Mucosa of gallbladder (tissue), 1 donor: ENCODE measurements at regions not wholly inside any gene's neighbourhood (a gene's known extent, or its start where the extent isn't known, plus 50 kb on each side); places are given as distances from the start of the nearest gene placed in this dataset.
A peak's percentile ranks its signal among the peaks of the same experiment; 100 is the strongest.

Experiments used
- DNase-seq: peaks from one replicate; pipeline ENCODE4 v3.0.0-alpha.2; 2020; ENCODE audit warnings: low spot score
- donor health status: DM: no; HTN: no; CAD: no.

DNA sequence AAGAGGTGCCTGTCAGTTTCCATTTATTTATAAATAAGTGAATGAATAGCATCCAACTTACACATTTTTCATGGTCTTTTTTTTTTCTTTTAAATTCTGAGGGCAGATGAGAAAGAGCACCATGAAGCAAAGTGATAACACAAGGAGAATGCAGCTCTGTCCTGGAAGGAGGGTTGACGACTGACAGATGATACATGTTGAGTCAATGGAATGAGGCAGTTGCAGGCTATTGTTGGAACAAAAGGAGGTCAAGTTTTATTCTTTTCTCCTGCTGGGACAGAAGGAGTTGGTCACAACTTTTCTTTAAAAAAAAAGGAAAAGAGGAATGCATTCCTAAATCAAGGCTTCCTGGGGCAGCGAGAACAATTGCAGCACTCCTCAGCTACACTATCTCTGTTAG, 119.9 kb upstream of the PLEKHG7 start:
- DNase-seq = no peak

- no peak for DNase-seq
Measured at GRCh38 chr12:92582475-92582874, 120.3 kb upstream of the PLEKHG7 start.

- no peak for DNase-seq
Measured at GRCh38 chr12:92581604-92582003, 121.2 kb upstream of the PLEKHG7 start.

DNA sequence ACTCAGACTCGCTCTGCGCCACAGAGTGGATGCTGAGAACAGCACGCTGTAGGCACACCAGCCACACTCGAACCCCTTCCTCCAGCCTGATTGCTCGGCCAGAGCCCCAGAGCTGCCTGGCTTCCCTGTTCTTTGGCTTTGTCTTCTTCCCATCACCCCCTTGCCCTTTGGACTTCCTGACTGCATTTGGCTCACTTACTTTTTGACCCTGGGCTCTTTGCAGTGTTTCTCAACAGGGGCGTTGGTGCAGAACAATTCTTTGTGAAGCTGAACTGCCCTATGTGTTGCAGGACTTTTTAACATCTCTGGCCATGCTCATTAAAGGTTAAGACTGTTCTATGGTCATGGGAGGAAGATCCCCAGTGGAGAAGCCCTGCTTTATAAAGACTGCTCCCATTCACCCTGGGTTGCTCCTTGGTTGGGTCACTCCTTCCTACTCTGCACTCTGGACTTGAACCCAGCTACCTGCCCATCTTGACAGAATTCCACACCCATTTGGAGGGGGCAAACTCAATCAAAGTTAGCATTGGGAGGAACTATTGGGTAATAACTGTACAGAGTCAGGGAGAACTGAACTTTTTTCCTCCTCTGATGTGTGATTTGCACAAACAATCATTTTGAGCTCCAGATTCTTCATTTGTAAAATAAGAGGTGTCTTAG, 127.7 kb upstream of the PLEKHG7 start:
- DNase-seq = peak; percentile 63

DNA sequence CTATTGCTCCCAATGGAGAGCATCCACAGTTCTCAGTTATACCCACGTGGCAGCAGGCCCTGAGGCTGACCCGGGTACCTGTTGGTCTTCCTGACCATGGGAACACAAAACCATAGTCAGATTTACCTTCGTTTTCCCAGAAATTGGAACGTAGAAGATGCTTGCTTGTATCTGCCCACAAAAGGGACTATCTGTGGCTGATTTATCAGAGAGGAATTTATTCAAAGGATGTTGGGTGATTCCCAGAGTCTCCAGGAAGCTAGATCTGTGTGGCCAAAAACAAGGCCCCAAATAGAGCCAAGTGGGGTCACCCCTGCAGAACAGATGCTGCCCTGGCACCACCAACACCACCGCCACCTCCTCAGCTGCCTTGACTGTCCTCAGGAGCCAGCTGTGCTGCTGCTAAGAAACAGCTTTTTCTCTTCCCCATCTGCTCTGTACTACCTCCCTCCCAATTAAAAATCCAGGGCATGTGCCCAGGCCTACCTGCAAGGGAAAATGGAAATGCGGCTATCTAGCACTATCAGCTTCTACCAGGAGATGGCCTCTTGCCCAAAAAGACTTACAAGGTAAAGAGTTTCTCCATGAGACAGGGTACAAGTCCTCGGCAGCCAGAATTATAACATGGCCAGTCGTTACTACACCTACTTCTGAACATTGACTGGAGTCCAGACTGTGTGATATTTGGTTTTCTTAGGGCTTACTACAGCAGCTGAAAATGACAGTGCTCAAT, 128.6 kb upstream of the PLEKHG7 start:
- DNase-seq = no peak

DNA sequence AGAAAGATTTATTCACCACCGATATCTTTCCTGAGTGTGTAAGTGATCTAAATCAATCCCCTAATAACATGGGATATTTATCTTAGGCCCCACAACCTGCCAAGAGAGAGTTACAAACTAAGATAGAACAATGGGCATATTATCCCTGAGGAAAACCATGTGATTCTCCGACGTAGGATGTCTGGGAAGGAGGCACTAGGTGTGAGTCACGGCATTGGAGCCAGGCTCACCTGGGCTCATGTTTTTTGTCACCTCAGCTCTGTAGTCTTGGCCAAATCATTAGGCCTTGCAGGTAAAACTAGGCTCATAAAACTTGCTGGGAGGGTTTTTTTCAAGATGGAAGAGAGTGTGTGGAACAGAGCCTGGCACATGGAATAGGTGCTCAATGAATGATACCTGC, 129.7 kb upstream of the PLEKHG7 start:
- DNase-seq = peak; percentile 65

- no peak for DNase-seq
Measured at GRCh38 chr12:92571844-92572543, 130.8 kb upstream of the PLEKHG7 start.

DNA sequence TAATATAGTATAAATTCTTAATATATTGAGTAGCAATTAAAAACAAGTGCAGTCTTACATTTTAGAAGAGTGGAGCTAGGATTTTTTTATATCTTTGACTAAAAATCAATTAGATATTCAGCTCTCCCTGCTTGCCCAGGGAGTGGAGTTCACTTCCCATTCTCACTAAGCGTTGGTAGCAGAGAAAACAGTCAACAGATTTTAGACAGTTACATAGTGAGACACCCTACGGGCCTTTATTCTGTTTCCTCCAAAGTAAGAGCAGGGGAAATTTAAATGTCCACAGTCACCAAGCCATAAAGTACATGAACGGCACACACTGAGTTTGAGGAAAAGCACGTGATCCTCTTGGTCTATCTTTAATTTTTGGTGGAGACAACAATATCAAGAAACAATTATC, 131.6 kb upstream of the PLEKHG7 start:
- no peak for DNase-seq

GRCh38 chr12:92570056-92570753, 132.6 kb upstream of the PLEKHG7 start:
- DNase-seq = peak; percentile 86

DNA sequence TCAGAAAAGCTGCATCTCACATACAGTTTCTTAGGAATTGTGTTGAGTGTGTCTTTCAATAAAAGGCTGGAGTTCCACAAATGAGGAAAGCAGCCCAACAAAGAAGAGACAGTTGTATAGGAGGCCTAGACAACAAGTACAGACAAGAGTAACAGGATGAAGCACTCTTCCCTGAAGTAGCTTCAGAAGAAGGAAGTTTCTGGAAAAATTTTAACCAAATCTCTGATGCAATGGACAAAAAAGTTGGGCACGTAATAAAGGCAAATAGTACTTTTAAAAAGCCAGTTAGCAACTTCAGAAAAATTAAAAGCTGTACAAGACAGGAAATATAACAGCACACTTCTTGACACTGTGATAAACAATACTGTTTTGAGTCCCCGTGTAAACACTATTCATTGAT, 134.1 kb upstream of the PLEKHG7 start:
- no peak for DNase-seq

- DNase-seq = no peak
Measured at GRCh38 chr12:92566448-92567019, 136.3 kb upstream of the PLEKHG7 start.

DNA sequence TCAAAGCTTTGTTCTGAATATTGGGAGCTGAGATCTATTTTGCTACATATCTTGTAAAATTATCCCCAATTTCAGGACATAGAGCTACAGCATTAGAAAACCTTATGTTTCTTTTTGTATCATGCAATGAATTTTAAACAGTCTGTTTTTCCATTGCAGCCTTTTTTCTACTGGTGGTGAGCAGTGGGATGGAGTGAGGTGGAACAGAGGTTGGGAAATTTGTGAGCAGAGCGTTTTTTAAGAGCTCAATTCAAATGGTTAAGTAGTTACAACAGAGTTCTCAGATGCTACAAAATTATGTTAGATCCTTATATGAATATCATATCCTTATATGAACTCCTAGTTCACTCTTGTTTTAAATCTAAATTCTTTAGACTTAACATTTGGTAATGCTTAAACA, 139.0 kb upstream of the PLEKHG7 start:
- DNase-seq = no peak

- DNase-seq = no peak
Measured at GRCh38 chr12:92562063-92562734, 140.6 kb upstream of the PLEKHG7 start.

GRCh38 chr12:92561543-92561899, 141.3 kb upstream of the PLEKHG7 start:
- DNase-seq = peak; percentile 84

- DNase-seq = no peak
Measured at GRCh38 chr12:92560713-92561542, 141.9 kb upstream of the PLEKHG7 start.

GRCh38 chr12:92558806-92559205, 144.0 kb upstream of the PLEKHG7 start:
- DNase-seq = no peak

GRCh38 chr12:92558215-92558773, 144.5 kb upstream of the PLEKHG7 start:
- DNase-seq = no peak

- DNase-seq = no peak
Measured at GRCh38 chr12:92557422-92557724, 145.4 kb upstream of the PLEKHG7 start.

DNA sequence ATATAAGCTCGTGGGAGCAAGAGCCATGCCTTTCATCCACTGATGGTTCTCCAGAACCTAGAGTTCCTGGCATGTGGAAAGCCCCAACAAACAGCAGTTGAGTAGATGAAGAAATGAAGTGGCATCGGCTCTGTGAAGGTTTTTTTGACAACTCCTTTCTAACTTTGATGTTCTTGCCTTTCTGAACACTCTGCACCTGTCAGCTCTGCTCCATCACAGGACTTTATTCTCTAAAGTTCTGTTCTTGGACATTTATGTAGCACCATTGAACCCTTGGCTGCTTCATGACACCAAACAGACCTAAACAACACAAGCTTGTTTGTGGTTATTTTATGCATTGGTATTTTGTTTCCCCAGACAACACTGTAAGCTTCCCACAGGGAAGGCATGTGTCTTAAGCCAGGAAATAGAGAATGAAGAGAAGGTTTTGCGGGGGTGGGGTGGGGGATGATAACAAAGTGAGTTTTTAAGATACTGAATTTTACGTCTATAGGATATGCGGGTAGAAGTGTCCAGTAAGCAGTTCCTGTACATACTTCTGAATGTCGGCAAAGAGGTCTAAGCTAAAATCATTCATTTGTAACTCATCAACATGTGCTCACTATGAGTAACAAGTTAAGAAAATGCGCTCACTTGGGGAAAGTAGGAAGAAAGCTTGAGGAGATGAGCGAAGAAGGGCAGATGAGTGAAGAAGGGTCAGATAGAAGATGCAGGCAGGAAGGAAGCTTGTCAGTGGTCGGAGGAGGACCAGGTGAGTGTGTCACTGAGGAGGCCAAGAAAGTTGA, 146.0 kb upstream of the PLEKHG7 start:
- no peak for DNase-seq

GRCh38 chr12:92556141-92556540, 146.6 kb upstream of the PLEKHG7 start:
- no peak for DNase-seq
